Stomach (tissue), 8 donors: ENCODE measurements at regions not wholly inside any gene's neighbourhood (a gene's known extent, or its start where the extent isn't known, plus 50 kb on each side); places are given as distances from the start of the nearest gene placed in this dataset.

Experiments used
- DNase-seq, 2 donors: peaks; one replicate each; pipeline versions ENCODE4 v3.0.0 to v3.0.0-alpha.2; 2013 to 2019
- H3K27ac ChIP-seq, 5 donors: fragments of 200-600 bp in 4 of 5; sonication (generic) in 4 of 5; one replicate each; pipeline ENCODE4 v1.5.1; 2013 to 2019; ENCODE audit warnings: mild to moderate bottlenecking in 1 of 5, moderate library complexity in 1 of 5
- H3K27me3 ChIP-seq, 3 donors: fragments of 200-600 bp; sonication (generic); one replicate each; pipeline ENCODE4 v1.5.1; 2017 to 2019; ENCODE audit warnings: mixed run types in 1 of 3
- H3K36me3 ChIP-seq, 4 donors: fragments of 200-600 bp; sonication (generic); 1 replicate in 3 of 4; 2 replicates in 1 of 4; pipeline ENCODE4 v1.5.1; 2016 to 2019
- H3K4me1 ChIP-seq, 4 donors: fragments of 200-600 bp; sonication (generic); one replicate each; pipeline ENCODE4 v1.5.1; 2016 to 2019
- H3K4me3 ChIP-seq, 4 donors: fragments of 200-600 bp; sonication (generic) in 3 of 4; one replicate each; pipeline ENCODE4 v1.5.1; 2016 to 2019; ENCODE audit warnings: mild to moderate bottlenecking in 1 of 4
- H3K9me3 ChIP-seq, 4 donors: fragments of 200-600 bp; sonication (generic); one replicate each; pipeline ENCODE4 v1.5.1; 2016 to 2019
- EP300 ChIP-seq: sonication (generic); formaldehyde crosslinking; IDR thresholded peaks from one replicate; pipeline ENCODE4 v1.6.1; 2017; ENCODE audit warnings: antibody characterized with exemption
- POLR2A ChIP-seq, 4 donors: fragments of 450-650 bp; IDR thresholded peaks; one replicate each; pipeline ENCODE4 v1.6.1; 2016; ENCODE audit warnings: antibody characterized with exemption in 4 of 4, control low read depth in 2 of 4, mild to moderate bottlenecking in 1 of 4, moderate library complexity in 1 of 4
- POLR2AphosphoS5 ChIP-seq, 3 donors: sonication (generic); formaldehyde crosslinking; IDR thresholded peaks; one replicate each; pipeline ENCODE4 v1.6.1; 2016; ENCODE audit warnings: antibody characterized with exemption in 3 of 3
- WGBS, 5 donors: extraction: QIAGEN DNeasy Blood & Tissue Kit in 3 of 5; methylation state at CpG; one replicate each; pipeline versions ENCODE4 v1.1.5 to v1.1.7; 2013 to 2018; 5-methylcytosine and 5-hydroxymethylcytosine counted together
- intact Hi-C: fragments of 100-400 bp; cut with DNase I; formaldehyde crosslinking; loops from one replicate; pipeline ENCODE4 v1.15.1; 2023; ENCODE audit warnings: low total_unique reads
- TF ChIP-seq, protein P1 (sequence below), 7 experiments: fragments of 450-650 bp in 4 of 7; fragments of 200-600 bp in 3 of 7; sonication (generic) in 3 of 7; IDR thresholded peaks; one replicate each; pipeline ENCODE4 v1.5.1; 2016 to 2019; ENCODE audit warnings: antibody characterized with exemption in 7 of 7, control low read depth in 2 of 7, mild to moderate bottlenecking in 1 of 7
- donor health status: healthy with polysubstance abuse.
- donor health status: Bipolar disorder and iron deficiency.
- donor health status: healthy.

DNA sequence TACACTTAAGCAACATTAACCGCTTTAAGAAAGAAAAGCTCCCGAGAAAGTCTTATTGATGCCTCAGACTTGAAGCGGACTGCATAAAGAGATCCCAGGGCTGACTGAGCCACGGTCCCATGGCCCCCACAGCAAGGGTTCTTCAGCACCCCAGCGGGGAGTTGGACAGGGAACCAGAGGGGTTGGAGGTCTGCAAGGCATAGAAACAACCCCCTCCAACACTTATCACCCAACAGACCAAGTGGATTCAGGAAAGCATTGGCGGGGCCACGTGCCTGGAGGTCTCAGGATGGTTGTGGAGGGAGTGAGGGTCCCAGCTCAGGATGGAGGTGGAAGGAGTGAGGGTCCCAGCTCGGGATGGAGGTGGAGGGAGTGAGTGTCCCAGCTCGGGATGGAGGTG is 143.7 kb upstream of the IRX2 start:
- no peaks in the 10 kb centered on the region for H3K36me3 ChIP-seq
- WGBS, 5 donors: 67 to 77% (median 73%) methylated on average over 9 of the region's 9 CpGs
- peak in 1 of 2 donors; percentile 14 for DNase-seq
- H3K4me1 ChIP-seq: no peaks in the 10 kb centered on the region
- intact Hi-C loops: no loop called here
- no peak overlapping the region for H3K27ac ChIP-seq
- peaks cover 0 to 4% (median under 1%) of the 10 kb centered on the region in 4 donors for H3K9me3 ChIP-seq
- H3K27me3 ChIP-seq: no peaks in the 10 kb centered on the region
- no peak overlapping the region for H3K4me3 ChIP-seq
- TF ChIP-seq EP300: no peak
- no peak for TF ChIP-seq POLR2A (IDR thresholded peaks at IDR 0.05)
- TF ChIP-seq, protein P1, sequence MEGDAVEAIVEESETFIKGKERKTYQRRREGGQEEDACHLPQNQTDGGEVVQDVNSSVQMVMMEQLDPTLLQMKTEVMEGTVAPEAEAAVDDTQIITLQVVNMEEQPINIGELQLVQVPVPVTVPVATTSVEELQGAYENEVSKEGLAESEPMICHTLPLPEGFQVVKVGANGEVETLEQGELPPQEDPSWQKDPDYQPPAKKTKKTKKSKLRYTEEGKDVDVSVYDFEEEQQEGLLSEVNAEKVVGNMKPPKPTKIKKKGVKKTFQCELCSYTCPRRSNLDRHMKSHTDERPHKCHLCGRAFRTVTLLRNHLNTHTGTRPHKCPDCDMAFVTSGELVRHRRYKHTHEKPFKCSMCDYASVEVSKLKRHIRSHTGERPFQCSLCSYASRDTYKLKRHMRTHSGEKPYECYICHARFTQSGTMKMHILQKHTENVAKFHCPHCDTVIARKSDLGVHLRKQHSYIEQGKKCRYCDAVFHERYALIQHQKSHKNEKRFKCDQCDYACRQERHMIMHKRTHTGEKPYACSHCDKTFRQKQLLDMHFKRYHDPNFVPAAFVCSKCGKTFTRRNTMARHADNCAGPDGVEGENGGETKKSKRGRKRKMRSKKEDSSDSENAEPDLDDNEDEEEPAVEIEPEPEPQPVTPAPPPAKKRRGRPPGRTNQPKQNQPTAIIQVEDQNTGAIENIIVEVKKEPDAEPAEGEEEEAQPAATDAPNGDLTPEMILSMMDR (IDR thresholded peaks at IDR 0.05): no peak
- no peak for TF ChIP-seq POLR2AphosphoS5 (IDR thresholded peaks at IDR 0.05)

DNA sequence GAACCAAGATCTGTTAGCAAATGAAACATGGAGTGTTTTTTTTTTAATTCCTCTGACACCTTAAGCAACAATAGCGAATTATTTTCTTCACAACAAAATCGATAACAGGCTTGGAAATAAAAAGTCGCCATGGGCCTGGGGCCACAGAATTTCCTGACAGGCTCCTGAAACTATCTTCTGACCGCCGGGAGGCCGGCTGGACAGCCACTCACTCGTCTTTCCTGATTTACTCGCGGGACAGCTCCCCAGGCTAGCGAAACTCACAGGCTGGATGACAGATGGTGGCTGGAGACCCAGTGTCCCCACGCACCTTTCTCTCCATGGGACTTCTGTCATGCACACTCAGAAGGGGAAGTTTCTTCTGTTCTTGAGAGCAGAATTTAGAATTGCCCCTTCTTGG is 143.3 kb upstream of the IRX2 start:
- no peak for TF ChIP-seq EP300
- intact Hi-C loops: no loop called here
- DNase-seq: no peak
- Histone ChIP-seq H3K4me3 (no peak overlapping the region), H3K36me3 (no peaks in the 10 kb centered on the region), H3K27me3 (no peaks in the 10 kb centered on the region), H3K9me3 (peaks cover 0 to 4% (median 0%) of the 10 kb centered on the region in 4 donors), H3K27ac (no peak overlapping the region), H3K4me1 (no peaks in the 10 kb centered on the region)
- WGBS, 5 donors: 69 to 81% (median 78%) methylated on average over 11 of the region's 11 CpGs

GRCh38 chr5:2894316-2894715 is 142.8 kb upstream of the IRX2 start:
- H3K27me3 ChIP-seq: no peaks in the 10 kb centered on the region
- peaks cover 0 to 4% (median 0%) of the 10 kb centered on the region in 4 donors for H3K9me3 ChIP-seq
- no peak for TF ChIP-seq POLR2AphosphoS5 (IDR thresholded peaks at IDR 0.05)
- TF ChIP-seq EP300: no peak
- no peak overlapping the region for H3K4me3 ChIP-seq
- 80 to 88% (median 84%) methylated on average over 12 of the region's 12 CpGs for WGBS, 5 donors
- H3K27ac ChIP-seq: no peak overlapping the region
- no peaks in the 10 kb centered on the region for H3K4me1 ChIP-seq
- intact Hi-C loops: no loop called here
- no peaks in the 10 kb centered on the region for H3K36me3 ChIP-seq
- DNase-seq: no peak

DNA sequence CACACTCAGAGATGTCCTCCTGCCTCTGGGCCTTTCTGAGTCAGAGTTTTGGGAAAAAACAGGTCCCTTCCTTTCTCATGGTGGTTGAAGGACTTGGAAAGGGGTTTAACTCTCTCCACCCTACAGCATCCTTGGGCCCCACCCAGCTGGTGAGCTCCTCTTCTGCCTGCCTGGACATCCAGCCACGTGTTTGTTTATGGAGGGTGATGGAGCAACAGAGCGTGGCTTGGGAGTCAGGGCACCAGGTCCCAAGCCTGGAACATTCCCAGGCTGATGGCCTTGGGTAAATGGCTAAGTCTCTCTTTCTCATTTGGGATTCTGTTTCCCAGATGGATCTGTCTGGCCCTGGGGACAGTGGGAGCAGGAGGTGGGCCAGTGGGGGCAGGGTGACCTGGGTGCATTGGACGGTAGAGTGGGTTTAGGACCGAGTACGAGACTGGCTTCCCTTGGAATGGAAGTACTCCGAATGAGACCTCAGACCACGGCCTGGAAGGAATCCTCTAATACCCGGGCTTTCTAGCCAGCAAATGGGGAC is 141.1 kb upstream of the IRX2 start:
- TF ChIP-seq EP300: no peak
- no peak for TF ChIP-seq POLR2AphosphoS5 (IDR thresholded peaks at IDR 0.05)
- TF ChIP-seq POLR2A (IDR thresholded peaks at IDR 0.05): no peak
- TF ChIP-seq, protein P1 (IDR thresholded peaks at IDR 0.05): no peak
- intact Hi-C loops: no loop called here
- H3K9me3 ChIP-seq: no peaks in the 10 kb centered on the region
- DNase-seq: no peak
- no peaks in the 10 kb centered on the region for H3K27me3 ChIP-seq
- H3K4me1 ChIP-seq: no peaks in the 10 kb centered on the region
- H3K4me3 ChIP-seq: no peak overlapping the region
- H3K27ac ChIP-seq: no peak overlapping the region
- WGBS, 5 donors: 68 to 74% (median 72%) methylated on average over 8 of the region's 8 CpGs
- H3K36me3 ChIP-seq: no peaks in the 10 kb centered on the region

GRCh38 chr5:2891781-2892180 is 140.3 kb upstream of the IRX2 start:
- H3K9me3 ChIP-seq: no peaks in the 10 kb centered on the region
- no peaks in the 10 kb centered on the region for H3K36me3 ChIP-seq
- no peaks in the 10 kb centered on the region for H3K27me3 ChIP-seq
- TF ChIP-seq POLR2A (IDR thresholded peaks at IDR 0.05) (no peak), EP300 (no peak), POLR2AphosphoS5 (IDR thresholded peaks at IDR 0.05) (no peak)
- TF ChIP-seq, protein P1 (IDR thresholded peaks at IDR 0.05): no peak
- no peak overlapping the region for H3K27ac ChIP-seq
- 90 to 98% (median 96%) methylated on average over 3 of the region's 3 CpGs for WGBS, 5 donors
- intact Hi-C loops: no loop called here
- no peak overlapping the region for H3K4me3 ChIP-seq
- no peaks in the 10 kb centered on the region for H3K4me1 ChIP-seq
- no peak for DNase-seq
